HEK293T (cell line): ENCODE measurements at regions not wholly inside any gene's neighbourhood (a gene's known extent, or its start where the extent isn't known, plus 50 kb on each side); places are given as distances from the start of the nearest gene placed in this dataset.
"Not testable (repeated sequence)": the region's sequence is repeated elsewhere in the genome, so short reads cannot be mapped to it uniquely, and the experiment has no call there.

Experiments
- FOXK2 ChIP-seq: fragments of 450-650 bp; IDR thresholded peaks from 2 replicates; pipeline ENCODE4 v1.6.1; 2016; ENCODE audit warnings: mild to moderate bottlenecking
- FOXM1 ChIP-seq: fragments of 450-650 bp; IDR thresholded peaks from 2 replicates; pipeline ENCODE4 v1.6.1; 2017; ENCODE audit warnings: mild to moderate bottlenecking, borderline replicate concordance
- NFRKB ChIP-seq: fragments of 450-650 bp; IDR thresholded peaks from 2 replicates; pipeline ENCODE4 v1.6.1; 2016; ENCODE audit warnings: mild to moderate bottlenecking, moderate library complexity
- SUZ12 ChIP-seq: fragments of 450-650 bp; IDR thresholded peaks from 2 replicates; pipeline ENCODE4 v1.6.1; 2016; ENCODE audit warnings: mild to moderate bottlenecking
- TARDBP ChIP-seq: fragments of 450-650 bp; IDR thresholded peaks from 2 replicates; pipeline ENCODE4 v1.6.1; 2016

DNA sequence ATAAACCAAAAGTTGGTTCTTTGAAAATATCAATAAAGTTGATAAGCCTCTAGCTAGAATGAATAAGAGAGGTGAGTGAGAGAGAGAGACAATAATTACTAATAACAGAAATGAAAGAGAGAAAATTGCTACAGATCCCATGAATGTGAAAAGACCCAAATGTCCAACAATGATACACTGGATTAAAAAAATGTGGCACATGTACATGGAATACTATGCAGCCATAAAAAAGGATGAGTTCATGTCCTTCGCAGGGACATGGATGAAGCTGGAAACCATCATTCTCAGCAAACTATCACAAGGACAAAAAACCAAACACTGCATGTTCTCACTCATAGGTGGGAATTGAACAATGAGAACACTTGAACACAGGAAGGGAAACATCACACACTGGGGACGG lies 75.7 kb upstream of the VSTM5 start:
- TF ChIP-seq SUZ12, FOXM1, FOXK2, TARDBP, NFRKB: not testable (repeated sequence)
